Kidney epithelial cell (primary cell): ENCODE measurements at regions not wholly inside any gene's neighbourhood (a gene's known extent, or its start where the extent isn't known, plus 50 kb on each side); places are given as distances from the start of the nearest gene placed in this dataset.

Experiments used
- DNase-seq: peaks from one replicate; pipeline ENCODE4 v3.0.0-alpha.2; 2010; ENCODE audit warnings: low read depth
- H3K27me3 ChIP-seq: 2 replicates; pipeline ENCODE4 v1.6.0; 2011; ENCODE audit warnings: low read length; ENCODE audit not compliant: control insufficient read depth, insufficient read depth
- H3K36me3 ChIP-seq: 2 replicates; pipeline ENCODE4 v1.5.1; 2011; ENCODE audit warnings: low read length; ENCODE audit not compliant: control insufficient read depth, insufficient read depth
- H3K4me3 ChIP-seq: 2 replicates; pipeline ENCODE4 v1.5.1; 2011; ENCODE audit warnings: low read depth, mild to moderate bottlenecking, control low read depth, low read length
- TF ChIP-seq, protein P1 (sequence below): IDR thresholded peaks from 2 replicates; pipeline ENCODE4 v1.5.1; 2011; ENCODE audit warnings: mild to moderate bottlenecking, moderate library complexity, low read length, control low read depth, inconsistent platforms; ENCODE audit not compliant: insufficient read depth, poor library complexity, severe bottlenecking

DNA sequence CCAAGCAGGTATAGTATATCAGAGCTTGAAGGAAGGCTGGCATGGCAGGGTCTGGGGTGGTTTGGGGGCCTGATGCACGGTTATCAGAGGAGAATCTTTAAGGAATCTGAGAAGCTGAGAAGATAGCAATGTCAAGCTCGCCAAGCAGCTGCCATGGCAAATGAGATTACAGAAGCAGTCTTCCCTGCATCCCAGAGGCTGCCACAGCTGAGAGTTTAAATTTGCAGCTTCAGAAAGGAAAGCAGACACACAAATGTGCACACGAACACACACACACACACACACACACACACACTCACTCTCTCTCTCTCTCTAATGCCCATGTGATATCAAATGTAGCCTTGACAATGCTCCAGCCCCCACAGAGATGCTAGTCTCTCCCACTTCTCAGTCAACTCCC is 79.0 kb upstream of the TNC start:
- Histone ChIP-seq H3K4me3 (no peak overlapping the region), H3K36me3 (no peaks in the 10 kb centered on the region), H3K27me3 (no peaks in the 10 kb centered on the region)
- TF ChIP-seq, protein P1, sequence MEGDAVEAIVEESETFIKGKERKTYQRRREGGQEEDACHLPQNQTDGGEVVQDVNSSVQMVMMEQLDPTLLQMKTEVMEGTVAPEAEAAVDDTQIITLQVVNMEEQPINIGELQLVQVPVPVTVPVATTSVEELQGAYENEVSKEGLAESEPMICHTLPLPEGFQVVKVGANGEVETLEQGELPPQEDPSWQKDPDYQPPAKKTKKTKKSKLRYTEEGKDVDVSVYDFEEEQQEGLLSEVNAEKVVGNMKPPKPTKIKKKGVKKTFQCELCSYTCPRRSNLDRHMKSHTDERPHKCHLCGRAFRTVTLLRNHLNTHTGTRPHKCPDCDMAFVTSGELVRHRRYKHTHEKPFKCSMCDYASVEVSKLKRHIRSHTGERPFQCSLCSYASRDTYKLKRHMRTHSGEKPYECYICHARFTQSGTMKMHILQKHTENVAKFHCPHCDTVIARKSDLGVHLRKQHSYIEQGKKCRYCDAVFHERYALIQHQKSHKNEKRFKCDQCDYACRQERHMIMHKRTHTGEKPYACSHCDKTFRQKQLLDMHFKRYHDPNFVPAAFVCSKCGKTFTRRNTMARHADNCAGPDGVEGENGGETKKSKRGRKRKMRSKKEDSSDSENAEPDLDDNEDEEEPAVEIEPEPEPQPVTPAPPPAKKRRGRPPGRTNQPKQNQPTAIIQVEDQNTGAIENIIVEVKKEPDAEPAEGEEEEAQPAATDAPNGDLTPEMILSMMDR, result no peak
- DNase-seq, result no peak

DNA sequence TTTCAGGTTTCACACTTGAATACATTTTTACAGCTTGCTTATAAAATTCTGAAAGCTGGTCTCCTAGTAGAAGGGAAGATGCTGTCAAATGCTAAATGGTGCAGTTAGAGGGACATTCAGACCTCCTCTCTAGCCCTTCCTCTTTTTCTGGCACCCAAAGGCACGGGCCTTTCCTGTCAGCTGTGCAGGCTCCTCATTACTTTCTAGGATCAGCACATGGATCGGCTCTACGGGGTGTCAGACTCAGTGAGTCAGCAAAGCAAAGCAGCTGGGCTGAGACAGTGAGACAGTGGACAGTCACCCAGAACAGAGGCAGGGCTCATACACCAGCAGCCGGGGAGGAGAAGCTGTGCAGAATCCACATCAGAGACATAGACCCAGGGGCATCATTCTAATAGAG is 80.0 kb upstream of the TNC start:
- DNase-seq, result no peak
- Histone ChIP-seq H3K4me3 (no peak overlapping the region), H3K36me3 (no peaks in the 10 kb centered on the region), H3K27me3 (no peaks in the 10 kb centered on the region)
- TF ChIP-seq, protein P1, result no peak

DNA sequence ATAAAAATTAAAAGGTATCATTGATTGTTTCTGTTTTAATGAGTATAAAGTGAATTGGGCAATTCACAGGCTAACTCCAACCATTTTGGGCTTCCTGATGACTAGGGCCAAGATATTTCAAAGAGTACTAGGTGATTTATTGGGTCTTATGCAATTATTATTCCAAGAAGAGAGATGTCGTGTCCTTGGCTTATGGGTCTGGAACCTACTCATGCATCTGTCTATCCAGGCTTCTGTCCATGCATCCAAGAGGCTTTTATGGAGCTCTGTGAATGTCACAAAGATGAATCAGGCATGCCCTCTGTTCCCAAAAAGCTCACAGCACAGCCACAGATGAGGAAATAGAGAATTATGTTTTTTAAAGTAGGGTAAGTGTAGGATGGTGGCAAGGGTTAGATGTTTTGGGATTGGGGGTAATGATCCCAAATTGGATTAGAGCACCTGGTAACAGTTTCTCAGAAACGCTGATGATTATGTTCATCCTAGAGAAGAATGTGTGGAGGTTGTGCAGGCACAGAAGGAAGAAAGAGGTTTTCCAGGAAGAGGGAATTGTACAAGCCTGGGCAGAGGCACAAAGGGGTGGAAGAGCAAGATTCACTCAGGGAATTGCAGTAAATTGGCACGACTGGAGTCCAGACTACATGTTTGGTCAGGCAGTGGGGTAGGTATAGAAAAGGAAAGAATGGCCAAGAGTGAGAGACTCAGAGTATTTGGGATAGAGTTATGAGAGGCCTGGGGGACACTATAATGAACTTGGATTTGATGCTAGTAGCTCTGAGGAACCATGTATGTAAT is 83.0 kb upstream of the TNC start:
- H3K4me3 ChIP-seq, result no peak overlapping the region
- TF ChIP-seq, protein P1, result no peak
- H3K27me3 ChIP-seq, result no peaks in the 10 kb centered on the region
- no peaks in the 10 kb centered on the region for H3K36me3 ChIP-seq
- DNase-seq, result no peak

DNA sequence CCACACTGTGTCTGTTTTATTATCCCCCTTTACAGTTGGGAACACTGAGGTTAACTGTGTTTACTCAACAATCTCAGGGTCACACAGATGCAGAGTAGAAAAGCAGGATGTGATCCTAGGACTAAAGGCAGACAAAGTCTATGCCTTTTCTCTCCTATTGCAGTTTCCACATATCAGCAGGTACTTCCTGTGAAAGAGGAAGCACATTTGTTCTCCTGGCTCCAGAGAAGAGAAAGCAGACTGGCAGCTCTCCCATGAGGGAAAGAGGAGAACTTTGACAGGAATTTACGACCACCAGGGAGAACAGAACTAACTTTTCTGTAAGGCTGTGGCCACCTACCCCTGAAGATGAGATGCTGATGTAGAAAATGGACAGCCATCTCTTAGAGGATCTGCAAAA is 84.2 kb upstream of the TNC start:
- Histone ChIP-seq H3K27me3 (no peaks in the 10 kb centered on the region), H3K4me3 (no peak overlapping the region), H3K36me3 (no peaks in the 10 kb centered on the region)
- no peak for DNase-seq
- TF ChIP-seq, protein P1, result no peak

DNA sequence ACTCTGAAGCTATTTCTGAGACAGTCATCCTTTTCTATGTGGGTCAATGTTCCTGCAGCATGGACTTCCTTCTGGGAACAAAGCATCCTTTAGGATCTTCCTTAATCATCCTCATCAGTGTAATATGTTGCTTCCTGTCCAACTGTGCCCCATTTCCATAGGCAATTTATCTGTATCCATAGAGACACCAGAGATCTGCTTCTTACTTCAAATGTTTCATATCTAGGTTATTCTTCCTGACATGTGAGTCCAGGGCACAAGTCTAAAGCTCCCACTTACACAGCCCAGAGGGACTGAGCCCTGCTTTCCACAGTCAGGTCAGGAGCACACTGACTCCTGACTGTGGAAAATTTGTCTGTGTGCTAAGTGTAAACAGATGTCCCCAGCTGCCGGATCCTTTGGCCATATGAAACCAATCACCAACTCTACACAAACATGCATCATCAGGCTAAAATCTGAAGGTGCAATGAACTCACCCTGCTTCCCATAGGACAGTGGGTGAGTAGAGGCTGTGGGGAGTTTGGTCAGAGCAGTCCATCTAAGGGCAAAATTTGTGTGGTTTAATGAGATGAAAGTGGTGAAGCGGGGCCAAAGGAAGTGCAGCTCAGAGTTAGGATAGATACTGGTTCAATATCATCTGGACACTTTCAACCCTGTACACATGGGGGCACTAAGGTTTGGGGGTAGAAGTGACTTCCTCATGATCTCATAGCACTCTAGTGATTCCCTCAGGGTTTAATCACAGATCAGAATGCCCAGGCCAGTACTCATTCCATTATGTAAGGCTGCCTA is 85.2 kb upstream of the TNC start:
- TF ChIP-seq, protein P1, result no peak
- Histone ChIP-seq H3K36me3 (no peaks in the 10 kb centered on the region), H3K4me3 (no peak overlapping the region), H3K27me3 (no peaks in the 10 kb centered on the region)
- no peak for DNase-seq
